ENCODE measurements at regions not wholly inside any gene's neighbourhood (a gene's known extent, or its start where the extent isn't known, plus 50 kb on each side); places are given as distances from the start of the nearest gene placed in this dataset.

DNA sequence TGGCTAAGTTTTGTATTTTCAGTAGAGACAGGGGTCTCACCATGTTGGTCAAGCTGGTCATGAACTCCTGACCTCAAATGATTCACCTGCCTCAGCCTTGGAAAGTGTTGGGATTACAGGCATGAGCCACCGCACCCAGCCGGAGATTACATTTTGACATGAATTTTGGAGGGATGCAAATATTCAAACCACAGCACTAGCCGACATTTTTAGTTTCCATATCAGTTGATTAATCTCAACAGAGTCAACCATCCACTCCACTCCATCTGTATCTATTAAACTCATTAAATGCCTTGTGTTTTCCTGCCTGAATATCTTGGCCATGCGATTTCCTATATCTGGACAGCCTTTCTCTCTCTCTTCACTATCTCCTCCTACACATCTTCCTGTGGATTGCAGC is 64.1 kb upstream of the PDGFRA start:
- Mint-ChIP-seq H3K4me3 (ENCODE audit: unreplicated experiment) (no peak overlapping the region), H3K4me1 (ENCODE audit: insufficient read depth, unreplicated experiment) (peaks cover 13% of the 10 kb centered on the region), H3K27me3 (ENCODE audit: insufficient read depth, unreplicated experiment) (no peaks in the 10 kb centered on the region), H3K9me3 (ENCODE audit: unreplicated experiment) (no peaks in the 10 kb centered on the region), H3K27ac (ENCODE audit: low read depth, unreplicated experiment) (peak overlapping the region; percentile 2), H3K36me3 (ENCODE audit: insufficient read depth, unreplicated experiment) (no peaks in the 10 kb centered on the region)
- intact Hi-C loops (cut with micrococcal nuclease): loop anchor here (1.0 to 2.0 kb wide), 2 partner anchors 102 to 235 kb away; no protein-coding TSS in a partner anchor
- POLR2A ChIA-PET: interaction anchor here (0.8 to 0.9 kb wide), 2 partner anchors 10 to 28 kb away, joined by 3 read pairs; no protein-coding TSS in a partner anchor
- no peak for DNase-seq (ENCODE audit: unreplicated experiment)
- CTCF ChIA-PET: interaction anchor here (0.6 to 0.8 kb wide), 2 partner anchors 17 to 1610 kb away, joined by 3 to 4 read pairs; no protein-coding TSS in a partner anchor
- no TSS peak for BruUV-seq (replicated peaks)
- TF ChIP-seq, protein P1, sequence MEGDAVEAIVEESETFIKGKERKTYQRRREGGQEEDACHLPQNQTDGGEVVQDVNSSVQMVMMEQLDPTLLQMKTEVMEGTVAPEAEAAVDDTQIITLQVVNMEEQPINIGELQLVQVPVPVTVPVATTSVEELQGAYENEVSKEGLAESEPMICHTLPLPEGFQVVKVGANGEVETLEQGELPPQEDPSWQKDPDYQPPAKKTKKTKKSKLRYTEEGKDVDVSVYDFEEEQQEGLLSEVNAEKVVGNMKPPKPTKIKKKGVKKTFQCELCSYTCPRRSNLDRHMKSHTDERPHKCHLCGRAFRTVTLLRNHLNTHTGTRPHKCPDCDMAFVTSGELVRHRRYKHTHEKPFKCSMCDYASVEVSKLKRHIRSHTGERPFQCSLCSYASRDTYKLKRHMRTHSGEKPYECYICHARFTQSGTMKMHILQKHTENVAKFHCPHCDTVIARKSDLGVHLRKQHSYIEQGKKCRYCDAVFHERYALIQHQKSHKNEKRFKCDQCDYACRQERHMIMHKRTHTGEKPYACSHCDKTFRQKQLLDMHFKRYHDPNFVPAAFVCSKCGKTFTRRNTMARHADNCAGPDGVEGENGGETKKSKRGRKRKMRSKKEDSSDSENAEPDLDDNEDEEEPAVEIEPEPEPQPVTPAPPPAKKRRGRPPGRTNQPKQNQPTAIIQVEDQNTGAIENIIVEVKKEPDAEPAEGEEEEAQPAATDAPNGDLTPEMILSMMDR (IDR thresholded peaks at IDR 0.05; ENCODE audit: unreplicated experiment): no peak

DNA sequence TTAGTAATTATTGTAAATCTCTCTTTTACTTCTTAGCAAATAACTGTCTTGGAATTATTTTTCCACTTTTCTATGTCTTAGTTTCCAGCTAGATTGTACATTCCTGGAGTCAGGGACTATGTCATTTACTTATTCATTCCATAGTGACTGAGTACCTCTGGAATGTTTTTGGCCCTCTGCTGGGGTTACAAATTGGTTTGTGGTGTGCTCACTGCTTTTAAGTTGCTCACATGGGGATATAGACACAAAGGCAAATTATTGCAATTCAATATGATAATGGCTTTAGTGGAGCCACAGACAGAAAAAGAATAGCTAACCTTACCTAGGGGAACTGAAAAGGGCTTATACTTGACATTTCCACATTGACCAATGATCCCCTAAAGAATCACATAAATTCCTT is 63.7 kb upstream of the PDGFRA start:
- DNase-seq (ENCODE audit: unreplicated experiment): peak; percentile 65
- POLR2A ChIA-PET: interaction anchor here (0.8 to 0.9 kb wide), 2 partner anchors 9 to 29 kb away, joined by 3 read pairs; no protein-coding TSS in a partner anchor
- TF ChIP-seq, protein P1 (IDR thresholded peaks at IDR 0.05; ENCODE audit: unreplicated experiment): no peak
- H3K27me3 Mint-ChIP-seq (ENCODE audit: insufficient read depth, unreplicated experiment): no peaks in the 10 kb centered on the region
- peaks cover 13% of the 10 kb centered on the region for H3K4me1 Mint-ChIP-seq (ENCODE audit: insufficient read depth, unreplicated experiment)
- no peaks in the 10 kb centered on the region for H3K36me3 Mint-ChIP-seq (ENCODE audit: insufficient read depth, unreplicated experiment)
- H3K9me3 Mint-ChIP-seq (ENCODE audit: unreplicated experiment): no peaks in the 10 kb centered on the region
- BruUV-seq (replicated peaks): no TSS peak
- CTCF ChIA-PET: interaction anchor here (0.5 to 0.8 kb wide), 3 partner anchors 15 to 60 kb away, joined by 3 to 5 read pairs (median 4); no protein-coding TSS in a partner anchor
- H3K27ac Mint-ChIP-seq (ENCODE audit: low read depth, unreplicated experiment): peak overlapping the region; percentile 2
- intact Hi-C loops (cut with micrococcal nuclease): loop anchor here (1.0 to 2.0 kb wide), 2 partner anchors 103 to 235 kb away; no protein-coding TSS in a partner anchor
- H3K4me3 Mint-ChIP-seq (ENCODE audit: unreplicated experiment): no peak overlapping the region

DNA sequence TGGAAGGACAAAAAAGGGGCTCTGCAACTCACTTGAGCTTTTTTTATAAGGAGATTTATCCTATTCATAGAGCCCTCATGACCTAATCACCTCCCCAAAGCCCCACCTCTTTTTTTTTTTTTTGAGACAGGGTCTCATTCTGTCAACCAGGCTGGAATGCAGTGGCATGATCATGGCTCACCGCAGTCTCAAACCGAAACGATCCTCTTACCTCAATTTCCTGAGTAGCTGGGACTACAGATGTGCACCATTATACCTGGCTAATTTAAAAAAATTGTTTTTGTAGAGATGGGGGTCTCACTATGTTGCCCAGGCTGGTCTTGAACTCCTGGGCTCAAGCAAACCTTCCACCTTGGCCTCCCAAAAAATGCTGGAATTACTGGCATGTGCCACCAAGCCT is 61.6 kb upstream of the PDGFRA start:
- Mint-ChIP-seq H3K27me3 (ENCODE audit: insufficient read depth, unreplicated experiment) (no peaks in the 10 kb centered on the region), H3K27ac (ENCODE audit: low read depth, unreplicated experiment) (no peak overlapping the region), H3K36me3 (ENCODE audit: insufficient read depth, unreplicated experiment) (no peaks in the 10 kb centered on the region), H3K4me3 (ENCODE audit: unreplicated experiment) (no peak overlapping the region), H3K9me3 (ENCODE audit: unreplicated experiment) (no peaks in the 10 kb centered on the region), H3K4me1 (ENCODE audit: insufficient read depth, unreplicated experiment) (peaks cover 13% of the 10 kb centered on the region)
- BruUV-seq (replicated peaks): no TSS peak
- ChIA-PET CTCF (interaction anchor here (0.5 to 0.6 kb wide), 2 partner anchors 634 to 1623 kb away, joined by 3 to 4 read pairs; no protein-coding TSS in a partner anchor), POLR2A (interaction anchor here (0.7 kb wide), 1 partner anchor 105 kb away, joined by 3 read pairs; no protein-coding TSS in a partner anchor)
- intact Hi-C loops (cut with micrococcal nuclease): no loop called here
- TF ChIP-seq, protein P1 (IDR thresholded peaks at IDR 0.05; ENCODE audit: unreplicated experiment): no peak
- no peak for DNase-seq (ENCODE audit: unreplicated experiment)

DNA sequence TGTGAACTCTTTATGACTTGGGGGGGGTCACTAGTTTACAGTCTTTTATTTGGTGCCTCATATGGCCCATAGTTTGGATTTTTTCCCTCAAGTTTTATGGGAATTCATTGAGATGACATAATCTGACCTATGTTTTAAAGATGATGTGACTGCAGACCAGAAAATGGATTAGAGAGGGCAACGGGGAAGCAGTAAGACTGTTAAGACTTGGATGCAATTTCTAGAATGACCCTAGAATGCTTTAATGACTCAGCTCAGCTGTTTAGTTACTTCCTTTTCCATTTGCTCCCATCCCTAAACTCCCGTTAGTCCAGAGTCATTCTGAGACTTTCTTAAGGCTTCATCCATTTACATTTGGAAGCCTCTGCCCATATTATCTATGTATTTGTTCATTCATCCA is 59.9 kb upstream of the PDGFRA start:
- H3K4me1 Mint-ChIP-seq (ENCODE audit: insufficient read depth, unreplicated experiment): peaks cover 18% of the 10 kb centered on the region
- POLR2A ChIA-PET: no interaction called here
- CTCF ChIA-PET: no interaction called here
- no peak overlapping the region for H3K4me3 Mint-ChIP-seq (ENCODE audit: unreplicated experiment)
- no TSS peak for BruUV-seq (replicated peaks)
- no peak for DNase-seq (ENCODE audit: unreplicated experiment)
- H3K36me3 Mint-ChIP-seq (ENCODE audit: insufficient read depth, unreplicated experiment): no peaks in the 10 kb centered on the region
- H3K9me3 Mint-ChIP-seq (ENCODE audit: unreplicated experiment): no peaks in the 10 kb centered on the region
- H3K27me3 Mint-ChIP-seq (ENCODE audit: insufficient read depth, unreplicated experiment): no peaks in the 10 kb centered on the region
- intact Hi-C loops (cut with micrococcal nuclease): no loop called here
- TF ChIP-seq, protein P1 (IDR thresholded peaks at IDR 0.05; ENCODE audit: unreplicated experiment): no peak
- no peak overlapping the region for H3K27ac Mint-ChIP-seq (ENCODE audit: low read depth, unreplicated experiment)
